Activated T-helper 2 cell treated with anti-CD3 and anti-CD28 coated beads, Interferon-gamma antibody, Interleukin-2, Interleukin-4, amounts not matched to agents 10 μg/mL and 5 μg/mL and 100 μg/mL, durations not matched to agents 14 hours and 24 hours and 36 hours (primary cell): ENCODE measurements at regions not wholly inside any gene's neighbourhood (a gene's known extent, or its start where the extent isn't known, plus 50 kb on each side); places are given as distances from the start of the nearest gene placed in this dataset.

ENCODE experiments used
- DNase-seq: peaks from one replicate; pipeline ENCODE4 v3.0.0; 2021; ENCODE audit warnings: low spot score
- H3K27ac Mint-ChIP-seq: one replicate; pipeline ENCODE4 v1.8.0; 2021; ENCODE audit warnings: mixed read lengths
- H3K27me3 Mint-ChIP-seq: one replicate; pipeline ENCODE4 v1.8.0; 2021; ENCODE audit warnings: low read depth, mixed read lengths
- H3K36me3 Mint-ChIP-seq: one replicate; pipeline ENCODE4 v1.8.0; 2021; ENCODE audit warnings: low read depth, mixed read lengths
- H3K4me1 Mint-ChIP-seq: one replicate; pipeline ENCODE4 v1.8.0; 2021; ENCODE audit warnings: low read depth, mixed read lengths
- H3K4me3 Mint-ChIP-seq: one replicate; pipeline ENCODE4 v1.8.0; 2021; ENCODE audit warnings: low read depth, mild to moderate bottlenecking, moderate library complexity, mixed read lengths
- H3K9me3 Mint-ChIP-seq: one replicate; pipeline ENCODE4 v1.8.0; 2021; ENCODE audit warnings: mixed read lengths
- intact Hi-C: fragments of 100-400 bp; cut with micrococcal nuclease; formaldehyde crosslinking; loops from one replicate; pipeline ENCODE4 v1.15.1; 2023

DNA sequence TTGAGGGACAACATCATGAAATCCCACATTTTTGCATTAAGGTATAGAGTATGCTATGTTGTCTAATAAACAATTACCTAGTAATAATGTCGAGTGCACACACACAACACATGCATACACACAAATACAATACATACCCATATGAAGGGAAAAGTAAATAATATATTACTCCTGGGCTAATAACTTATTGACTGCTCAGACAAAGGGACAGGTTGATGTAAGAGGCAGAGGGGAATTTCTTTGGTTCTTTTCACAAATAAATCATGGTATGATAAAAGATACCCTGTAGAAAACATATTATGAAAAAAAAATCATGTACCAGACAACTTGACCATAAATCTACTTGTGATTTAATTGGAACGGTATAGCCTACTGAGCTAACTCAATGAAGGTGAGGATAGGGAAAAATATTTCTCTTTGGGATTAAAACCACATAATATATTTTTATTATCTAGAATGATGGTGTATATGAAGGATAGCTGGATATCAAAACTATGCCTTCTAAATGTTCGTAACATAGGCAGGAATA, 398.7 kb upstream of the LRRTM4 start:
- intact Hi-C loops = no loop called here
- Mint-ChIP-seq H3K4me1 (no peaks in the 10 kb centered on the region), H3K36me3 (no peaks in the 10 kb centered on the region), H3K4me3 (no peak overlapping the region), H3K27ac (no peak overlapping the region), H3K9me3 (peaks cover 30% of the 10 kb centered on the region), H3K27me3 (no peaks in the 10 kb centered on the region)
- no peak for DNase-seq

DNA sequence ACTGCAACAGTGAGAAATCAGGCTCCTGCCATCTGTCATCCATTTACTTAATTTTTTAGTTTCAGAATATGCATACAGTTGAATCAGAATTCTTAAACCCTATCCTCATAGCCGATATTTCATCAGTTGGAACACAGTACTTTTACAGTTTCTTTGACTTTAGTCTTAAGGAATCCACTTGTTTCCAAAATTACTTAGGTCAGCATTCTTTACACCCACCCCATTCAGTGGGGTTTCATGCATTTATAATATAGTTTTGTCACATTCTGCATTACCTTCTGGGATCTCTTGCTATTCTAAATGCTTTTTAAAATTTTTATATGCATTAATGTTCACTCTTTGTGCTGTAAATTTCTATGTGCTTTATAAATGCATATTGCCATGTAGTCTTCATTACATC, 400.4 kb upstream of the LRRTM4 start:
- no peaks in the 10 kb centered on the region for H3K27me3 Mint-ChIP-seq
- H3K27ac Mint-ChIP-seq = no peak overlapping the region
- peaks cover 24% of the 10 kb centered on the region for H3K9me3 Mint-ChIP-seq
- H3K4me3 Mint-ChIP-seq = no peak overlapping the region
- H3K4me1 Mint-ChIP-seq = no peaks in the 10 kb centered on the region
- H3K36me3 Mint-ChIP-seq = no peaks in the 10 kb centered on the region
- intact Hi-C loops = no loop called here
- no peak for DNase-seq

DNA sequence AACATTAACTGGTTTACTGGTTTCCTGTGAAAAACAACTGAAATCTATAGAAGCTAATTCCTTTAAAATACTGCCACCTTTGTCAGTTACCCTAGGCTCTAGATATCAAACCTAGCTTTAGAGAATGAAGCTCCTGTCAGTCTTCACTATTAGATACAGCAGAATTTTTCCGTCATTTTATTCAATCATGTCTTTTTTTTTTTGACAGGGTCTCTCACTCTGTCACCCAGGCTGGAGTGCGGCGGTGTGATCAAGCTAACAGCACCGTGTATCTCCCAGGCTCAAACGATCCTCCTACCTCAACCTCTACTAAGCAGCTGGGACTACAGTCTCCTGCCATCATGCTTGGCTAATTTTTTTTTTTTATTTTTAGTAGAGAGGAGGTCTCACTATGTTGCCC, 415.2 kb upstream of the LRRTM4 start:
- peaks cover 24% of the 10 kb centered on the region for H3K9me3 Mint-ChIP-seq
- H3K36me3 Mint-ChIP-seq = no peaks in the 10 kb centered on the region
- no peaks in the 10 kb centered on the region for H3K27me3 Mint-ChIP-seq
- H3K27ac Mint-ChIP-seq = no peak overlapping the region
- H3K4me3 Mint-ChIP-seq = no peak overlapping the region
- no peak for DNase-seq
- H3K4me1 Mint-ChIP-seq = no peaks in the 10 kb centered on the region
- intact Hi-C loops = no loop called here

DNA sequence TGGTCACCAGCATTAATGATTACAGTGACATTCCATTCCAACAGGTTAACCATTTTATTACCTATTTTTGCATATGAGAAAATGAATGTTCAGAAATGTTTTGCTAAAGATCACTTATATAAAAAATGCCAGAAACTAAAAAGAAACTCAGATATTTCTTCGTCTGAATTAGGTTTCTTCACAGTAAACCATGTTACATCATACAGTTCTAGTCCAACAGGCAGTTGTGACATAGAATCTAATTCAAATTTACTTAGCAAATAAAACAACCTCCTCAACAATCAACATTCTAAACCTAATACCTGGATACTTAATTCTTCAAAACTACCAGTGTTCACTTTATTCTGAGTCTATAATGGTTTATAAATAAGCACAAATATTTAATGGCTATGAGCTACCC, 416.3 kb upstream of the LRRTM4 start:
- Mint-ChIP-seq H3K4me1 (no peaks in the 10 kb centered on the region), H3K4me3 (no peak overlapping the region), H3K27ac (no peak overlapping the region), H3K27me3 (no peaks in the 10 kb centered on the region), H3K36me3 (no peaks in the 10 kb centered on the region), H3K9me3 (peaks cover 25% of the 10 kb centered on the region)
- DNase-seq = no peak
- intact Hi-C loops = no loop called here

DNA sequence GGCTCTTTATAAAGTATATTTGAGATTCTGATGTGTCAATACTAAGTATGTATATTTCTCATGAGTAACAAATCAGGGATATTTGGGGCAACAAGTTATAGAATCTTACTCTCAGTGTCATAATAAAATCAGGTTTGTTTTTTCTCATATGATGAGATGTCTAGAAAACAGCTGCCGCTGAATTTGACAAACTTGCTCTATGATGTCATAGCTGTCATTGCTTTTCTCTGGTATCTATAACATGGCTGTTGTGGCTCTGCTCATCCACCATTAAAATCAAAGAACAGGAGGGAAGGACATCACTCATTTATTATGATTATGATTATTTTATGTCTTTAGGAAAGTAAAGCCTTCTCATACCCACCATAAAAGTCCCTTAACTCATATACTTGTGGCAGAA, 417.2 kb upstream of the LRRTM4 start:
- Mint-ChIP-seq H3K9me3 (peaks cover 29% of the 10 kb centered on the region), H3K27me3 (no peaks in the 10 kb centered on the region), H3K27ac (no peak overlapping the region), H3K4me3 (no peak overlapping the region), H3K4me1 (no peaks in the 10 kb centered on the region), H3K36me3 (no peaks in the 10 kb centered on the region)
- DNase-seq = no peak
- intact Hi-C loops = no loop called here

DNA sequence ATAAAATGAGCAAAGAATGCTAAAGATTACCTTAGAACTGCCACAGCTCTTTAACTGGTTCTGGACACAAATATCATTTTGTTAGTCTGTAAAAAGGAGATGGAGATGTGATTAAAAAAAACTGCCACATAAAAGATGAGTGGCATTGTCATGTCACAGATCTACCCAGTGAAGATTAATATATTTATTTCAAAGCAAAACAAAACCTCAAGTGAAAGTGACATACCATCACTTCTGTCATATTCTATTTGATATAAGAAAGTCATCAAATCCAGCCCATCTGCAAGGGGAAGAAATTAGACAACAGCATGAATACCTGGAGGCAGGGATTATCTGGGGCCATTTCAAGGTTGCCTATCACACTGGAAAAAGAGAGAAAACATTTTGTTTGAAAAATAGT, 417.6 kb upstream of the LRRTM4 start:
- intact Hi-C loops = no loop called here
- no peak for DNase-seq
- H3K4me3 Mint-ChIP-seq = no peak overlapping the region
- peaks cover 32% of the 10 kb centered on the region for H3K9me3 Mint-ChIP-seq
- no peak overlapping the region for H3K27ac Mint-ChIP-seq
- no peaks in the 10 kb centered on the region for H3K27me3 Mint-ChIP-seq
- no peaks in the 10 kb centered on the region for H3K36me3 Mint-ChIP-seq
- no peaks in the 10 kb centered on the region for H3K4me1 Mint-ChIP-seq

DNA sequence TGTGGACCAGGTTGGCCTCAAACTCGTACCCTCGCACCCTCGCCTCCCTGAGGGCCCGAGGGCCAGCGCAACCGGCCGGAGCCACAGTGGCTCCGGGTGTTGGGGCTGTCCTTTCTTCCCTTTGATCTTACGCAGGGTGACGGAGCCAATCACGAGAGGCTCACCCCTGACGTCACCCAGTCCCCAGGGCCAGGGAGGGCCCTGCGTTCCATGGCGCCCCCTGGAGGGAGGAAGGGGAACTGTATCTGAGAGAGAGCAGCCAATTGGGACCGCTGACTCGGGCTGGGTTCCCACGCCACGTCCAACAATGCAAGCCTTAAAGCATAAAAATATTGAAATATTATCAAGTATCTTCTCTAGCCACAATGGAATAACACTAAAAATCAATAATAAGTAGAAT, 432.8 kb upstream of the LRRTM4 start:
- H3K27ac Mint-ChIP-seq = no peak overlapping the region
- intact Hi-C loops = no loop called here
- H3K4me3 Mint-ChIP-seq = no peak overlapping the region
- no peak for DNase-seq
- H3K36me3 Mint-ChIP-seq = no peaks in the 10 kb centered on the region
- peaks cover 59% of the 10 kb centered on the region for H3K9me3 Mint-ChIP-seq
- H3K27me3 Mint-ChIP-seq = no peaks in the 10 kb centered on the region
- H3K4me1 Mint-ChIP-seq = no peaks in the 10 kb centered on the region

DNA sequence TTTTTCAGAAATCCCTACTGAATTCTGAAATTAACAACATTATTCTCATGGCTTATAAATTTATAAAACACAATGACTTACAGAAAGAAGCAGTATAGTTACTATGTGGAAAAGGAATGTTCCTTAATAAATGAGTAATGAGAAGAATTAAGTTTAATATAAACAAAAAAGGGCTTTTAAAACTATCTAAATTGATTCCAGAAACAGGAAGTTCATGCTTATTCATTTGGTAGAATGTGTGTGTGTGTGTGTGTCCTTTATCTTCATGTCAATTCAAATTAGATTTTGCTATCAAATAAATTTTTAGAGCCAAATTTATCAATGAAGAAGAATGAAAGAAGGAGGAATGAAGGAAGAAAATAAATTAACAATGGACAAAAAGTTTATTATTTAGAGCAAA, 440.8 kb upstream of the LRRTM4 start:
- H3K27ac Mint-ChIP-seq = no peak overlapping the region
- no peaks in the 10 kb centered on the region for H3K27me3 Mint-ChIP-seq
- no peak for DNase-seq
- intact Hi-C loops = no loop called here
- no peaks in the 10 kb centered on the region for H3K36me3 Mint-ChIP-seq
- no peaks in the 10 kb centered on the region for H3K4me1 Mint-ChIP-seq
- peaks cover 55% of the 10 kb centered on the region for H3K9me3 Mint-ChIP-seq
- no peak overlapping the region for H3K4me3 Mint-ChIP-seq

DNA sequence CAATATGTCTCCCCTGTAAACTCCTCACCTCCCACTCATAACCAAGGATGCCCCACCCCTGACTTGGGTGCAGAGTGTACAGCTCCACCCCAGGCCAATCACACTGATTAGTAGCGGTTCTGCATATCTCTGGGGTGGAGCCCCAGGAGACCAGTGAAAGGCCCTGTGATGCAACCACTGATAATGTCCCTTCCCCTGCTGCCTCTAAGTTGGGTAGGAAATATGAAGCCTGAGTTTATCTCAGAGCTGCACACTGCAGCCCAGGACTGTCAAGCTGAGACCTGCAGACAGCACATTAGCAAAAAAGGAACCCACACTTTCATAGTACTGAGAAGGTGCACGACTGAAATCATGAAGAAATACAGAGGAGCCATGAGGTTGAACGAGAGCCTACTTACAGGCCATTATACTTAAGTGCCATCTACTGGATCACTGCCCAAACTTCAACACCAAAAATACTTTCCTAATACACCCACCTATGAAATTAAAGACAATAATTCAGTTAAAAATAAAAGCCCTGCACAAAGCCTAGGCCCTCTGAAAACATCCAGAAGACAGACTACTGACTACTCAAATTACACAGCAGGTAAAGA, 455.4 kb upstream of the LRRTM4 start:
- no peaks in the 10 kb centered on the region for H3K27me3 Mint-ChIP-seq
- no peak overlapping the region for H3K4me3 Mint-ChIP-seq
- intact Hi-C loops = no loop called here
- H3K4me1 Mint-ChIP-seq = no peaks in the 10 kb centered on the region
- H3K27ac Mint-ChIP-seq = no peak overlapping the region
- DNase-seq = no peak
- peaks cover 46% of the 10 kb centered on the region for H3K9me3 Mint-ChIP-seq
- H3K36me3 Mint-ChIP-seq = no peaks in the 10 kb centered on the region

DNA sequence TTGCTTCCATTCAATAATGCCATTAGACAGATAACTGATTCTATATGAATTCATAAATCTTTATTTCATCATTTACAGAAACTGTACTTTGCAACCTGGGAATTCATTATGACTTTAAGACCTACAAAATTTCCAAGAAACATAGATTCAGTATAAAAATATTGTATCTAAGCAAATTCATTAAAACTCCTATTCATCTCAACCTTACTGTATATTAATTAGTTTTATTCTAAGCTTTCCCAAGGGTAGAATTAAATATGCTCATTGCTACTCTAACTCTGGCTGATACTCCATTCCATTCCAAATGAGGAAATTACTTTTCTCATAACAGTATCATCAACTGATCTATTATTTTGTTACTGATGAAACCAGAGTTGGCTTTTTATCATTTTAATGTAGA, 473.0 kb upstream of the LRRTM4 start:
- H3K4me1 Mint-ChIP-seq = no peaks in the 10 kb centered on the region
- H3K27me3 Mint-ChIP-seq = no peaks in the 10 kb centered on the region
- intact Hi-C loops = no loop called here
- DNase-seq = no peak
- H3K9me3 Mint-ChIP-seq = peaks cover 21% of the 10 kb centered on the region
- H3K27ac Mint-ChIP-seq = no peak overlapping the region
- no peak overlapping the region for H3K4me3 Mint-ChIP-seq
- H3K36me3 Mint-ChIP-seq = no peaks in the 10 kb centered on the region

DNA sequence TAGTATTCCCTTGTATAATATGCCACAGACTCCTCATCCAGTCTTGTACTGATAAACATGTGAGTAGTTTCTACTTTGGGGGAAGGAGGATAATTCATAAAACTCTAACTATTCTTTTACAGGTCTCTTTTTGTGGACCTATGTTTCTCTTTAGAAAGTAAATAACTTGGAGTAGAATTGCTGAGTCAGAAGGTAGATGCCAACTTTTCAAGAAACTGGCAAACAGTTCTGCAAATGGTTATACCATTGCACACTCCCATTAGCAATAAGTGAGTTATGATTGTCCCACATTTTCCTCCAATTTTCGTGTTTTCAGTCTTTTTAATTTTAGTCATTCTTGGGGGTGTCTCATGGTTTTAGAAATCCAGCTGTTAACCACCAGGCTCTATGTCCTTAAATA, 477.2 kb upstream of the LRRTM4 start:
- H3K36me3 Mint-ChIP-seq = no peaks in the 10 kb centered on the region
- intact Hi-C loops = no loop called here
- H3K4me1 Mint-ChIP-seq = no peaks in the 10 kb centered on the region
- no peak overlapping the region for H3K27ac Mint-ChIP-seq
- H3K9me3 Mint-ChIP-seq = peaks cover 24% of the 10 kb centered on the region
- DNase-seq = no peak
- no peak overlapping the region for H3K4me3 Mint-ChIP-seq
- H3K27me3 Mint-ChIP-seq = no peaks in the 10 kb centered on the region

DNA sequence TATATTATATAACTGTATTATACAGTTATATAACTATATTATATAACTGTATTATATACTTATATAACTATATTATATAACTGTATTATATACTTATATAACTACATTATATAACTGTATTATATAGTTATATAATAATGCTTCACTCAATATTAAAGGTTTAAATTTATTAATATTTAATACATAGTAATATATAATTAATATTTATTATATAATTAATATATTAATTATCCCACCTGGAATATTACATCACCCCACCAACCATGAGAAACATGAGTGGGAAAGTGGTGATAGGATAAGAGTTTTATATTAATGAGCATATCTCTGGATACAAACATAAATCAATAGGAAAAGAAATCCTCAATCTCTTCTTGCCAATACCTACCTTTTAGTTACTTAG, 487.1 kb upstream of the LRRTM4 start:
- Mint-ChIP-seq H3K4me3 (no peak overlapping the region), H3K4me1 (no peaks in the 10 kb centered on the region), H3K9me3 (peaks cover 37% of the 10 kb centered on the region), H3K36me3 (no peaks in the 10 kb centered on the region), H3K27ac (no peak overlapping the region), H3K27me3 (no peaks in the 10 kb centered on the region)
- DNase-seq = no peak
- intact Hi-C loops = no loop called here

DNA sequence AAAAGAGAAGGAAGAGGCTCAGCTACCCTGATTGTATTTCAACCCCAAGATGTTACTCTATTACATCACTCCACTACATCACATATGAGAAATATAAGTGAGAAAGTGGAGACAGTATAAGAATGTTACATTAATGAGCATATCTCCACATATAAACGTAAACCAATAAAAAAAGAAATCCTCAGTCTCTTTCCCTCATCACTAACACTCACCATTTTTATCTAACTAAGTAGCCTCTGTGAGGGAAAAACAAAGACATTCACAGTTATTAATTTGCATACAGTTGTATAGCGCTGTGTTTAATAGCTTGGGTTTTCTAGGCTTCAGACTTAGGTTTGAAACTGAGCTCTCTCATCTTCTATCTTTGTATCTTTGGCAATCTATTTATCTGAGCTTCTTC, 489.1 kb upstream of the LRRTM4 start:
- Mint-ChIP-seq H3K9me3 (peaks cover 35% of the 10 kb centered on the region), H3K27me3 (no peaks in the 10 kb centered on the region), H3K4me1 (no peaks in the 10 kb centered on the region), H3K36me3 (no peaks in the 10 kb centered on the region), H3K27ac (no peak overlapping the region), H3K4me3 (no peak overlapping the region)
- intact Hi-C loops = no loop called here
- no peak for DNase-seq

DNA sequence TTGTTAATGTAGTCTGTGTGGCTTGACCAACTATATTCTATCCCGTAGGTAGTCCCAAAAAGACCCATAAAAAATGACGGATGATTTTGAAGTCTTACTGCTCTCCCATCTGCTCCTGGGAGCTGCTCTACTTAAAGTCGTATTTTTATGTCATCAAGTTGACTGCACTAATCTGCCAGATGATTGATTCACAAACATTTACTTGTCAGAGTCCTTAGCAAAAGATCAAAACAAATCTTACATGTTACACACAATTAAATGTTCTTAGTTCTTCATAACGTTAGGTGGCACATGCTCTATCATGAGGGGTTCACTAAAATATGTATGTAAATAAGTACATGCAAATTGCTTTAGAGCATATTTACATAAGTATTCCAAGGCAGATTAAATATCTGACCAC, 498.3 kb upstream of the LRRTM4 start:
- Mint-ChIP-seq H3K27me3 (no peaks in the 10 kb centered on the region), H3K36me3 (no peaks in the 10 kb centered on the region), H3K27ac (no peak overlapping the region), H3K9me3 (peaks cover 33% of the 10 kb centered on the region), H3K4me1 (no peaks in the 10 kb centered on the region), H3K4me3 (no peak overlapping the region)
- intact Hi-C loops = no loop called here
- no peak for DNase-seq
